ENCODE measurements at regions not wholly inside any gene's neighbourhood (a gene's known extent, or its start where the extent isn't known, plus 50 kb on each side); places are given as distances from the start of the nearest gene placed in this dataset.

DNA sequence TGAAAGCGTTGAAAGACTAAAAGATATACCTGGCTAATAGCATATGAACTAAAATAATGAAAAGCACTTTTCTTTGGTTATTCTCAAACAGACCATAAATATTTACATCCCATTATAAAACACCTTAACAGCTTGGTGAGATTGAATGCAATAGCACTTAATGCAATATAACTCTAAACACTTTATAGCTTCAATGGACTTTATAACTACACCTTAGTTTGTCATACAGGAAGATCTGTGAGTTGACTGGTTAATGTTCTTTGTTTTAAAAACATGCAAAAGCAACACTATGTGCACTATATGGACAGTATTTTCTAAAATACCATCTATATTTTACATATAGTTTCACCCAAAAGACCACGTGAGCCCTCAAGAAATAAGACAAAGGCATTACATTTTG is 353.3 kb upstream of the ACVR2A start:
- Histone ChIP-seq H3K79me2 (ENCODE audit: low read depth) (no peaks in the 10 kb centered on the region), H3K4me3 (no peak overlapping the region), H3F3A (ENCODE audit: insufficient read depth, low read depth) (no peaks in the 10 kb centered on the region), H3K9me3 (ENCODE audit: insufficient read depth, low read depth) (no peaks in the 10 kb centered on the region), H2AFZ (no peak overlapping the region), H3K36me3 (ENCODE audit: low read depth) (no peaks in the 10 kb centered on the region), H3K4me2 (no peak overlapping the region), H4K20me1 (ENCODE audit: insufficient read depth) (no peaks in the 10 kb centered on the region), H3K27me3 (ENCODE audit: insufficient read depth, low read depth) (no peaks in the 10 kb centered on the region), H3K27ac (no peak overlapping the region), H3K9me2 (ENCODE audit: insufficient read depth) (no peaks in the 10 kb centered on the region), H3K4me1 (replicated peaks; ENCODE audit: insufficient read depth) (no peaks in the 10 kb centered on the region)
- DNase-seq: no peak
- POLR2A ChIA-PET (ENCODE audit: unreplicated experiment): no interaction called here
- BruUV-seq (replicated peaks): no TSS peak
- CTCF ChIA-PET: no interaction called here
- intact Hi-C loops (cut with micrococcal nuclease; ENCODE audit: unreplicated experiment): no loop called here
- TF ChIP-seq, protein P1, sequence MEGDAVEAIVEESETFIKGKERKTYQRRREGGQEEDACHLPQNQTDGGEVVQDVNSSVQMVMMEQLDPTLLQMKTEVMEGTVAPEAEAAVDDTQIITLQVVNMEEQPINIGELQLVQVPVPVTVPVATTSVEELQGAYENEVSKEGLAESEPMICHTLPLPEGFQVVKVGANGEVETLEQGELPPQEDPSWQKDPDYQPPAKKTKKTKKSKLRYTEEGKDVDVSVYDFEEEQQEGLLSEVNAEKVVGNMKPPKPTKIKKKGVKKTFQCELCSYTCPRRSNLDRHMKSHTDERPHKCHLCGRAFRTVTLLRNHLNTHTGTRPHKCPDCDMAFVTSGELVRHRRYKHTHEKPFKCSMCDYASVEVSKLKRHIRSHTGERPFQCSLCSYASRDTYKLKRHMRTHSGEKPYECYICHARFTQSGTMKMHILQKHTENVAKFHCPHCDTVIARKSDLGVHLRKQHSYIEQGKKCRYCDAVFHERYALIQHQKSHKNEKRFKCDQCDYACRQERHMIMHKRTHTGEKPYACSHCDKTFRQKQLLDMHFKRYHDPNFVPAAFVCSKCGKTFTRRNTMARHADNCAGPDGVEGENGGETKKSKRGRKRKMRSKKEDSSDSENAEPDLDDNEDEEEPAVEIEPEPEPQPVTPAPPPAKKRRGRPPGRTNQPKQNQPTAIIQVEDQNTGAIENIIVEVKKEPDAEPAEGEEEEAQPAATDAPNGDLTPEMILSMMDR (conservative IDR thresholded peaks at IDR 0.05): no peak
- no peak for TF ChIP-seq EZH2 (IDR thresholded peaks at IDR 0.05; ENCODE audit: low read depth)

DNA sequence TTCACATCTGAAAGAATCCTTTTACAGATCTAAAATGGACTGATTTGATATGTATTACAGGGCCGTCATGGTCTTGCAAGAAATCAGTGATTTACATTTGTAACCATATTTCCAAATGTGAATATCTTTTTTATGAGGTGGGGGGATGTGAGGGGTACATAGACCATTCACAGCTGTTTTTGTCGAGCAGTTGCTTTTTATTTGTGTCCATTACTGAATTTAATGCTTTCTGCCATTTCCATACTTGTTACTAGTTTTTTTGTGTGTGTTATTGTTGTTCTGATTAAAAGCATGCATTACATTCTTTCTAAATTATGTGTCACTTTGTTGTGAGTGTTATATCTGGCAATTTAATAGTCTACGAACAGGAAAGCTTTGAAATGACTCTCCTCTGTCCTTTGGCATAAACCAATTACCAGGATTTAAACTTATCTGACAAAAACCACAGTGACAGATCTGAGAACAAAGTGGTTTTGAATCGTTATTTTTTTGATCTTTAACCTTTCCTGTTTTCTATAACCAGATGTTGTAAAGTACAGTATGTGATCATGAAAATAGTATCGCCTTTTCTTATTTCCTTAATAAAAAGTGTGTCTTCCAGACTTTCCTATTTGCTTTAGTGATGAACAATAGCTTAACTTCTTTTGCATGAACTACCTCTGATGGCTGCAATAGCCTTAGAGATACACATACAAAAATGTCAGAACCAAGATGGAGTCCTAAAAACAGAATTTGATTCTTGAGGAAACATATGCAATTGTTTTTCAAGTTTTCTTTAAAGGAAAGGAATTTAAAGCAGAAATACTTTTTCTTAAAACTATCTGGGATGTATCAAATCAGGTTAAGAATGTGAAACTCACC is 354.2 kb upstream of the ACVR2A start:
- H3K9me3 ChIP-seq (ENCODE audit: insufficient read depth, low read depth): no peaks in the 10 kb centered on the region
- H4K20me1 ChIP-seq (ENCODE audit: insufficient read depth): no peaks in the 10 kb centered on the region
- TF ChIP-seq, protein P1 (conservative IDR thresholded peaks at IDR 0.05): no peak
- no peak for TF ChIP-seq EZH2 (IDR thresholded peaks at IDR 0.05; ENCODE audit: low read depth)
- no peaks in the 10 kb centered on the region for H3F3A ChIP-seq (ENCODE audit: insufficient read depth, low read depth)
- intact Hi-C loops (cut with micrococcal nuclease; ENCODE audit: unreplicated experiment): no loop called here
- H3K4me3 ChIP-seq: no peak overlapping the region
- H3K79me2 ChIP-seq (ENCODE audit: low read depth): no peaks in the 10 kb centered on the region
- no peak overlapping the region for H3K27ac ChIP-seq
- BruUV-seq (replicated peaks): no TSS peak
- no peak overlapping the region for H2AFZ ChIP-seq
- H3K27me3 ChIP-seq (ENCODE audit: insufficient read depth, low read depth): no peaks in the 10 kb centered on the region
- POLR2A ChIA-PET (ENCODE audit: unreplicated experiment): no interaction called here
- H3K4me1 ChIP-seq (replicated peaks; ENCODE audit: insufficient read depth): no peaks in the 10 kb centered on the region
- no peaks in the 10 kb centered on the region for H3K9me2 ChIP-seq (ENCODE audit: insufficient read depth)
- H3K4me2 ChIP-seq: no peak overlapping the region
- CTCF ChIA-PET: no interaction called here
- DNase-seq: no peak
- H3K36me3 ChIP-seq (ENCODE audit: low read depth): no peaks in the 10 kb centered on the region

DNA sequence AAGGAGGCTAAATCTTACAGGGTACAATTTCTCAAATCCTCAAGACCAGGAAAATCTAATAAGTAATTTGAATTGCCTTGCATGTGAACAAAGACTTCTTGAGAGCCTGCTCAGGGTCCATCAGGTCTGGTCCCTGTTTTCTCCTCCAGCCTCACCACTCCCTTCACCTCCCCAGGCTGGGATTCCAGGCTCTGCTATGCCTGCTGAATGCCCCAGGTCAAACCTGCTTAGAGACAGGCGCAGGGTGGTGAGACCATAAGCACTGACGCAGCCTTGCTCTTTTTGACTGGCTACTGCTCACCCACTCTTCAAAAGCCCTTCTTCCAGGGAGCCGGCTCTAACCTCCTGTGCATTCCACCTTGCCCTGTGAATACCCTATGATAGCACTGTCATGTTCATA is 356.4 kb upstream of the ACVR2A start:
- Histone ChIP-seq H3K36me3 (ENCODE audit: low read depth) (no peaks in the 10 kb centered on the region), H2AFZ (no peak overlapping the region), H3F3A (ENCODE audit: insufficient read depth, low read depth) (no peaks in the 10 kb centered on the region), H3K9me2 (ENCODE audit: insufficient read depth) (no peaks in the 10 kb centered on the region), H4K20me1 (ENCODE audit: insufficient read depth) (no peaks in the 10 kb centered on the region), H3K9me3 (ENCODE audit: insufficient read depth, low read depth) (no peaks in the 10 kb centered on the region), H3K27me3 (ENCODE audit: insufficient read depth, low read depth) (no peaks in the 10 kb centered on the region), H3K79me2 (ENCODE audit: low read depth) (no peaks in the 10 kb centered on the region), H3K4me2 (no peak overlapping the region), H3K4me3 (no peak overlapping the region), H3K4me1 (replicated peaks; ENCODE audit: insufficient read depth) (no peaks in the 10 kb centered on the region), H3K27ac (no peak overlapping the region)
- no TSS peak for BruUV-seq (replicated peaks)
- POLR2A ChIA-PET (ENCODE audit: unreplicated experiment): no interaction called here
- CTCF ChIA-PET: no interaction called here
- intact Hi-C loops (cut with micrococcal nuclease; ENCODE audit: unreplicated experiment): no loop called here
- no peak for TF ChIP-seq EZH2 (IDR thresholded peaks at IDR 0.05; ENCODE audit: low read depth)
- TF ChIP-seq, protein P1 (conservative IDR thresholded peaks at IDR 0.05): no peak
- no peak for DNase-seq
